ENCODE measurements at regions not wholly inside any gene's neighbourhood (a gene's known extent, or its start where the extent isn't known, plus 50 kb on each side); places are given as distances from the start of the nearest gene placed in this dataset.

GRCh38 chr5:61948151-61948550 lies 357.9 kb upstream of the KIF2A start:
- no peak for DNase-seq
- TF ChIP-seq IRF3 (IDR thresholded peaks at IDR 0.05; ENCODE audit: low read depth, low read length): no peak
- TF ChIP-seq EZH2phosphoT487 (IDR thresholded peaks at IDR 0.05; ENCODE audit: borderline replicate concordance, low read depth): no peak
- TF ChIP-seq MAX (IDR thresholded peaks at IDR 0.05; ENCODE audit: low read depth): no peak
- no peak for TF ChIP-seq SMC3 (IDR thresholded peaks at IDR 0.05; ENCODE audit: low read depth, low read length)
- no peak for TF ChIP-seq ZBTB33 (IDR thresholded peaks at IDR 0.05; ENCODE audit: borderline replicate concordance, low read depth)
- no peak for TF ChIP-seq TCF12 (IDR thresholded peaks at IDR 0.05)
- TF ChIP-seq FOSL2 (IDR thresholded peaks at IDR 0.05; ENCODE audit: borderline replicate concordance, low read depth): no peak
- TF ChIP-seq GATA2 (CRISPR knock-in tag; IDR thresholded peaks at IDR 0.05): no peak
- Histone ChIP-seq H3K4me2 (no peak overlapping the region), H3K4me1 (ENCODE audit: control insufficient read depth in 1 of 2, insufficient read depth in 2 of 2, low read depth in 1 of 2, low read length in 1 of 2) (no peaks in the 10 kb centered on the region), H3K9ac (no peak overlapping the region), H3K27ac (ENCODE audit: low read depth in 2 of 2, low read length in 1 of 2) (no peak overlapping the region), H3K9me3 (no peaks in the 10 kb centered on the region), H2AFZ (ENCODE audit: low read depth) (no peak overlapping the region), H3K79me2 (ENCODE audit: insufficient read depth) (no peaks in the 10 kb centered on the region), H4K20me1 (ENCODE audit: insufficient read depth) (no peaks in the 10 kb centered on the region), H3K27me3 (ENCODE audit: insufficient read depth) (no peaks in the 10 kb centered on the region), H3K36me3 (replicated peaks in 1 of 2; ENCODE audit: control insufficient read depth in 1 of 2, insufficient read depth in 2 of 2, low read length in 1 of 2) (no peaks in the 10 kb centered on the region), H3F3A (replicated peaks; ENCODE audit: insufficient read depth) (no peaks in the 10 kb centered on the region), H3K9me2 (no peaks in the 10 kb centered on the region), H3K4me3 (ENCODE audit: low read depth in 2 of 2, low read length in 1 of 2) (no peak overlapping the region)
- ChIA-PET POLR2A (no interaction called here), CTCF (no interaction called here)
- WGBS (ENCODE audit: low lambda C conversion rate): 62% methylated on average over 3 of the region's 3 CpGs

GRCh38 chr5:61949054-61949678 lies 356.8 kb upstream of the KIF2A start:
- no peak overlapping the region for H3K9ac ChIP-seq
- WGBS (ENCODE audit: low lambda C conversion rate): 28% methylated on average over 2 of the region's 2 CpGs
- CTCF ChIA-PET: no interaction called here
- H2AFZ ChIP-seq (ENCODE audit: low read depth): no peak overlapping the region
- H3K36me3 ChIP-seq (replicated peaks in 1 of 2; ENCODE audit: control insufficient read depth in 1 of 2, insufficient read depth in 2 of 2, low read length in 1 of 2): no peaks in the 10 kb centered on the region
- H3K27ac ChIP-seq (ENCODE audit: low read depth in 2 of 2, low read length in 1 of 2): no peak overlapping the region
- no peak for DNase-seq
- no peaks in the 10 kb centered on the region for H3K9me3 ChIP-seq
- H3K27me3 ChIP-seq (ENCODE audit: insufficient read depth): no peaks in the 10 kb centered on the region
- H4K20me1 ChIP-seq (ENCODE audit: insufficient read depth): no peaks in the 10 kb centered on the region
- no peaks in the 10 kb centered on the region for H3F3A ChIP-seq (replicated peaks; ENCODE audit: insufficient read depth)
- H3K4me3 ChIP-seq (ENCODE audit: low read depth in 2 of 2, low read length in 1 of 2): no peak overlapping the region
- H3K4me2 ChIP-seq: no peak overlapping the region
- no peaks in the 10 kb centered on the region for H3K4me1 ChIP-seq (ENCODE audit: control insufficient read depth in 1 of 2, insufficient read depth in 2 of 2, low read depth in 1 of 2, low read length in 1 of 2)
- no peaks in the 10 kb centered on the region for H3K9me2 ChIP-seq
- POLR2A ChIA-PET: no interaction called here
- no peaks in the 10 kb centered on the region for H3K79me2 ChIP-seq (ENCODE audit: insufficient read depth)
- no peak for TF ChIP-seq RAD21 (IDR thresholded peaks at IDR 0.05; ENCODE audit: low read length)
- no peak for TF ChIP-seq CTCF (IDR thresholded peaks at IDR 0.05)
- TF ChIP-seq IRF3 (IDR thresholded peaks at IDR 0.05; ENCODE audit: low read depth, low read length): no peak
- TF ChIP-seq YY1 (IDR thresholded peaks at IDR 0.05; ENCODE audit: low read depth): no peak
- no peak for TF ChIP-seq MXI1 (IDR thresholded peaks at IDR 0.05; ENCODE audit: low read depth, low read length)
- no peak for TF ChIP-seq SIN3A (IDR thresholded peaks at IDR 0.05; ENCODE audit: borderline replicate concordance, low read depth, low read length)
- no peak for TF ChIP-seq USF1 (IDR thresholded peaks at IDR 0.05; ENCODE audit: borderline replicate concordance, low read depth)
- TF ChIP-seq EZH2phosphoT487 (IDR thresholded peaks at IDR 0.05; ENCODE audit: borderline replicate concordance, low read depth): no peak
- TF ChIP-seq MEF2A (IDR thresholded peaks at IDR 0.05; ENCODE audit: borderline replicate concordance, low read depth): no peak
- no peak for TF ChIP-seq ELF1 (IDR thresholded peaks at IDR 0.05)
- TF ChIP-seq CHD2 (IDR thresholded peaks at IDR 0.05; ENCODE audit: low read length, partially characterized antibody): no peak
- no peak for TF ChIP-seq TEAD4 (IDR thresholded peaks at IDR 0.05; ENCODE audit: borderline replicate concordance, insufficient read depth)
- no peak for TF ChIP-seq FOXM1 (IDR thresholded peaks at IDR 0.05; ENCODE audit: low read depth)
- no peak for TF ChIP-seq RCOR1 (IDR thresholded peaks at IDR 0.05; ENCODE audit: low read length)
